ENCODE measurements at regions not wholly inside any gene's neighbourhood (a gene's known extent, or its start where the extent isn't known, plus 50 kb on each side); places are given as distances from the start of the nearest gene placed in this dataset.
A peak's percentile ranks its signal among the peaks of the same experiment; 100 is the strongest.

- ChIA-PET CTCF (no interaction called here), POLR2A (no interaction called here)
- TF ChIP-seq, protein P1, sequence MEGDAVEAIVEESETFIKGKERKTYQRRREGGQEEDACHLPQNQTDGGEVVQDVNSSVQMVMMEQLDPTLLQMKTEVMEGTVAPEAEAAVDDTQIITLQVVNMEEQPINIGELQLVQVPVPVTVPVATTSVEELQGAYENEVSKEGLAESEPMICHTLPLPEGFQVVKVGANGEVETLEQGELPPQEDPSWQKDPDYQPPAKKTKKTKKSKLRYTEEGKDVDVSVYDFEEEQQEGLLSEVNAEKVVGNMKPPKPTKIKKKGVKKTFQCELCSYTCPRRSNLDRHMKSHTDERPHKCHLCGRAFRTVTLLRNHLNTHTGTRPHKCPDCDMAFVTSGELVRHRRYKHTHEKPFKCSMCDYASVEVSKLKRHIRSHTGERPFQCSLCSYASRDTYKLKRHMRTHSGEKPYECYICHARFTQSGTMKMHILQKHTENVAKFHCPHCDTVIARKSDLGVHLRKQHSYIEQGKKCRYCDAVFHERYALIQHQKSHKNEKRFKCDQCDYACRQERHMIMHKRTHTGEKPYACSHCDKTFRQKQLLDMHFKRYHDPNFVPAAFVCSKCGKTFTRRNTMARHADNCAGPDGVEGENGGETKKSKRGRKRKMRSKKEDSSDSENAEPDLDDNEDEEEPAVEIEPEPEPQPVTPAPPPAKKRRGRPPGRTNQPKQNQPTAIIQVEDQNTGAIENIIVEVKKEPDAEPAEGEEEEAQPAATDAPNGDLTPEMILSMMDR (IDR thresholded peaks at IDR 0.05; ENCODE audit: insufficient read depth, low read length, missing control alignments) = no peak
- no peak overlapping the region for H3K4me3 ChIP-seq (ENCODE audit: low read depth, low read length)
- no peak for DNase-seq (ENCODE audit: low read depth, low spot score)
Observed at GRCh38 chr6:23006656-23007055, 437.3 kb downstream of the HDGFL1 start.

GRCh38 chr6:23011615-23012014 is 442.2 kb downstream of the HDGFL1 start:
- ChIA-PET POLR2A (no interaction called here), CTCF (no interaction called here)
- no peak overlapping the region for H3K4me3 ChIP-seq (ENCODE audit: low read depth, low read length)
- no peak for DNase-seq (ENCODE audit: low read depth, low spot score)
- TF ChIP-seq, protein P1 (IDR thresholded peaks at IDR 0.05; ENCODE audit: insufficient read depth, low read length, missing control alignments) = no peak

- ChIA-PET POLR2A (no interaction called here), CTCF (no interaction called here)
- DNase-seq (ENCODE audit: low read depth, low spot score) = peak; percentile 14
- no peak overlapping the region for H3K4me3 ChIP-seq (ENCODE audit: low read depth, low read length)
- TF ChIP-seq, protein P1 (IDR thresholded peaks at IDR 0.05; ENCODE audit: insufficient read depth, low read length, missing control alignments) = no peak
Observed at GRCh38 chr6:23013776-23014175, 444.4 kb downstream of the HDGFL1 start.

- TF ChIP-seq, protein P1 (IDR thresholded peaks at IDR 0.05; ENCODE audit: insufficient read depth, low read length, missing control alignments) = no peak
- no peak for DNase-seq (ENCODE audit: low read depth, low spot score)
- CTCF ChIA-PET = no interaction called here
Observed at GRCh38 chr6:23016696-23017095, 447.3 kb downstream of the HDGFL1 start.

DNA sequence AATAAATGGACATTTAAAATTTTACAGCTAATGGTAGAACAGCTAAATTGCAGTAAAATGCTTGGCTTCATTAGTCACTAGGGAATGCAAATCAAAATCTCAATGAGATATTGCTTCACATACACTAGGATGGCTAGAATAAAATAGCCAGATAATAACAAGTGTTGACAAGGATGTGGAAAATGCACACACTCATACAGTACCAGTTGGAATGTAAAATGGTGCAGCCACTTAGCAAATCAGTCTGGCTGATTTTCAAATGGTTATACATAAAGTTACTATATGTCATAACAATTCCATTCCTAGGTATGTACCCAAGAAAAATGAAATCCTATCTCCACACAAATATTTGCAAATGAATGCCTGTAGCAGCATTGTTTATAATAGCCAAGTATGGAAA is 452.1 kb downstream of the HDGFL1 start:
- ChIA-PET CTCF (no interaction called here), POLR2A (no interaction called here)
- TF ChIP-seq, protein P1 (IDR thresholded peaks at IDR 0.05; ENCODE audit: insufficient read depth, low read length, missing control alignments) = no peak
- no peak for DNase-seq (ENCODE audit: low read depth, low spot score)
- H3K4me3 ChIP-seq (ENCODE audit: low read depth, low read length) = no peak overlapping the region

More at GRCh38 chr6:23016696-23017095, 447.3 kb downstream of the HDGFL1 start:
- POLR2A ChIA-PET = no interaction called here
- no peak overlapping the region for H3K4me3 ChIP-seq (ENCODE audit: low read depth, low read length)

DNA sequence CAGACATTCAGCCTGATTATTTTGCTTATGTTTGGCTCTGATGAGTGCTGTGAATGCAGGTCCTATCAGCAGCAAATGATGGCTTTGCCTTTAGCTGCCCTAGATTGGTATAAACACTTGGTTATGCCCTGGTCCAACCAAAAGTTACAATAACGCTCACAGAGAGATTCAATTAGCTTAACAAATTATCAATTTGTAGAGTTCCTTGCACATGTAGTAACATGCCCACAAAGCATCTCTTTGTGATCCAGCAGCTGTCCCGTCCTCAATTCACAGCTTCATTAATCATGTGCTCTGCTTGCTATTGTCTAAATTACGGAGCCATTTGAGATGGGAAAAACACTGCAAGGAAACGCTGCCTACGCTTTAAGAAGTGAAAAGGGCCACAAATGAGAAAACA is 457.9 kb downstream of the HDGFL1 start:
- DNase-seq (ENCODE audit: low read depth, low spot score) = no peak
- ChIA-PET POLR2A (no interaction called here), CTCF (no interaction called here)
- TF ChIP-seq, protein P1 (IDR thresholded peaks at IDR 0.05; ENCODE audit: insufficient read depth, low read length, missing control alignments) = no peak
- no peak overlapping the region for H3K4me3 ChIP-seq (ENCODE audit: low read depth, low read length)
